ENCODE measurements at regions not wholly inside any gene's neighbourhood (a gene's known extent, or its start where the extent isn't known, plus 50 kb on each side); places are given as distances from the start of the nearest gene placed in this dataset.
"Not testable (repeated sequence)": the region's sequence is repeated elsewhere in the genome, so short reads cannot be mapped to it uniquely, and the experiment has no call there.

GRCh38 chr2:201568217-201568820 lies 75.0 kb downstream of the TMEM237 start:
- no peak for DNase-seq (ENCODE audit: low spot score)

DNA sequence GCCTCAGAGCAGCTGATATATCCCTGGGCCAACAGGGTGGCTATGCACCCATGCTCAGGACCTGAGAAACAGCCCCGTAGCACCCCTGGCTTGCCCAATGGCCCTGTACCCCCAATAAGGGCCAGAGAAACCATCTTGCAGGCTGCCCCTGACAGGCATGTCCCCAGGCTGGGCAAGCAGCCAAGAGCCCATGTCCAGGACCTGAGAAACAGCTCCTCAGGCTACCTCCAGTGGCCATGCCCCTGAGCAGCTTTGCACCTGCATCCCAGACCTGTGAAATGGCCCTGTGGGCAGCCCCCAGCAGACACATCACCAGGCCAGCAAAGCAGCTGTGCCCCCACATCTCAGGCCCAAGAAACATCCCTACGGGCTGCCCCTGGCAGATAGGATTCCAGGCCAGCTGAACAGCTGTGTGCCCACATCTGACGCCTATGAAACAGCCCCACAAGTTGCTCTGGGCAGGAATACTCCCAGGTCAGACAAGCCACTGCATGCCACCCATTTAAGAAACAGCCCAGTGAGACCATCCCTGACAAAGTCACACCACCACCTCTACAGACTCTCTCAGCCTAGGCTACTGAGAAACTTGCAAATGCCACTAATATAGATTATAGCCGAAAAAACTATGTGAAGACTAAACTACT lies 84.1 kb downstream of the TMEM237 start:
- DNase-seq (ENCODE audit: low spot score): no peak

DNA sequence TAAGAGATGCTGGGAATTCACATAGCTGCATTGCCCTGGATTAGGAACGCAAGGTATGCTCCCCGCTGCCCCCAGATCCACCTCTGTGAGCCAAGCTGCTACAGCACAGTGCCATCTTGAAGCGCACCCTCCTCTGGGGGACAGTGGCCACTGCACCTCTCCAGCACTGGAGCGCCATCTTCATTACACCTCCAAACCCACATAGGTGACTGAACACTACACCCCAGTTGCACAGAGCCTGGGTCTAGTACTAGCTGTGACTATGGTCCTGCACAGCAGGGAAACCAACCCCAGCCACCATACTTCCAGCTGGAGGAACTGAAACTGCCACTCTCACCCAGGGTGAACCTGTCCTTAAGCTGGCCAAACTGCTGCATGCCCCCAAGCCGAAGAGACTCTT lies 84.6 kb downstream of the TMEM237 start:
- DNase-seq (ENCODE audit: low spot score): no peak

GRCh38 chr2:201558232-201558631 lies 85.1 kb downstream of the TMEM237 start:
- no peak for DNase-seq (ENCODE audit: low spot score)

GRCh38 chr2:201551901-201552300 lies 91.4 kb downstream of the TMEM237 start:
- DNase-seq (ENCODE audit: low spot score): no peak

GRCh38 chr2:201546576-201546975 lies 95.0 kb downstream of the STRADB start:
- peak; percentile 2 for DNase-seq (ENCODE audit: low spot score)

DNA sequence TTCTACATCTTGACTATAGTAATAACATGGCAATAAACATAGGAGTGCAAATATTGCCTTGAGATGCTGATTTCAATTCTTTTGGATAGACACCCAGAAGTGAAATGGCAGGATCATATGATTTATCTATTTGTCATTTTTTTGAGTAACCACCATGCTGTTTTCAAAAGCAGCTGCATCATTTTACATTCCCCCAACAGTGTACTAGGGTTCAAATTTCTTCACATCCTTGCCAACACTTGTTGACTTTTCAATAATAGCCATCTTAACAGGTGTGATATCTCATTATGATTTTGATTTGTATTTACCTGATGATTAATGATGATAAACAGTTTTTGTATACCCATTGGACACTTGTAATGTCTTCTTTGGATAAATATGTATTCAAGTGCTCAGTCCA lies 90.8 kb downstream of the STRADB start:
- no peak for DNase-seq (ENCODE audit: low spot score)

GRCh38 chr2:201539271-201539670 lies 87.7 kb downstream of the STRADB start:
- not testable (repeated sequence) for DNase-seq (ENCODE audit: low spot score)

DNA sequence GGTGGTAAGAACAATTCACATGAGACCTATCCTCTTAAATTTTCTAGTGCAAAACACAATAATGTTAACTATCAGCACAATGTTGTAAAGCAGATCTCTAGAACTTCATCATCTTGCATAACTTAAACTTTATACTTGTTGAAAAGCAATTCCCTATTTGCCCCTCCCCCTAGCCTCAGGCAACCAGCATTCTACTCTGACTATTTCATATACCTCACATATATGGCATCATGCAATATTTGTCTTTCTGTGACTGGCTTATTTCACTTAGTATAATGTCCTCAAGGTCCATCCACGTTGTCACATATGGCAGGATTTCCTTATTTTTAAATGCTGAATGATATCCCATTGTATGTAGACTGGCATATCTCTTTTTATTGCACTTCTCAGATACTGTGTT lies 86.5 kb downstream of the STRADB start:
- DNase-seq (ENCODE audit: low spot score): no peak

DNA sequence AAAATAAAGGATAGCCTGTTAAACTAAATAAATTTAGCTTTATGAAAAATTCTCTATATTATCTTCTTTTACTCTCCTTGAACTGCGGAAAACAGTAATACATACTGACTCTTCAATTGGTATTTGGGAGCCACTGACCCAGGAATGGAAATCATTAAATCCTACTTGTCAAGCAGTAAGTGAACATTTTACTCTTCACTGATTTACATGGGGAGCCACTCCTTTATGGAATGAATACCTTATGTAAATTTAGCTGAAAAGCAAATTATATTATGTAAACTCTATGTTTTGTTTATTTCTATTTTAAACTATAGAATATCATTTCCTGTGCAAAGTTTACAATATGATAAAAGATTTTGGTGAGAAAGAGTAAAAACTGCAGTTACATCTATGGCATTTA lies 85.2 kb downstream of the STRADB start:
- no peak for DNase-seq (ENCODE audit: low spot score)

- no peak for DNase-seq (ENCODE audit: low spot score)
Measured at GRCh38 chr2:201536046-201536445, 84.5 kb downstream of the STRADB start.

GRCh38 chr2:201532686-201533304 lies 81.3 kb downstream of the STRADB start:
- no peak for DNase-seq (ENCODE audit: low spot score)
